ENCODE measurements at regions not wholly inside any gene's neighbourhood (a gene's known extent, or its start where the extent isn't known, plus 50 kb on each side); places are given as distances from the start of the nearest gene placed in this dataset.
A peak's percentile ranks its signal among the peaks of the same experiment; 100 is the strongest.
"Not testable (repeated sequence)": the region's sequence is repeated elsewhere in the genome, so short reads cannot be mapped to it uniquely, and the experiment has no call there.

- DNase-seq, result no peak
Observed at GRCh38 chr2:175872721-175873120, 129.3 kb downstream of the LNPK start.

- no peak for DNase-seq
Observed at GRCh38 chr2:175872005-175872348, 130.1 kb downstream of the LNPK start.

GRCh38 chr2:175871331-175872004, 130.6 kb downstream of the LNPK start:
- no peak for DNase-seq

GRCh38 chr2:175865716-175866115, 136.4 kb downstream of the LNPK start:
- no peak for DNase-seq

- DNase-seq, result no peak
Observed at GRCh38 chr2:175864137-175864850, 137.8 kb downstream of the LNPK start.

- no peak for DNase-seq
Observed at GRCh38 chr2:175861958-175862357, 140.1 kb downstream of the LNPK start.

- DNase-seq, result no peak
Observed at GRCh38 chr2:175855794-175856453, 146.1 kb downstream of the LNPK start.

- no peak for DNase-seq
Observed at GRCh38 chr2:175855236-175855635, 146.8 kb downstream of the LNPK start.

- no peak for DNase-seq
Observed at GRCh38 chr2:175854665-175855064, 147.4 kb downstream of the LNPK start.

- DNase-seq, result no peak
Observed at GRCh38 chr2:175854129-175854528, 147.9 kb downstream of the LNPK start.

GRCh38 chr2:175853616-175853890, 148.5 kb downstream of the LNPK start:
- no peak for DNase-seq

- no peak for DNase-seq
Observed at GRCh38 chr2:175852879-175853615, 149.0 kb downstream of the LNPK start.

GRCh38 chr2:175847128-175847527, 154.9 kb downstream of the LNPK start:
- DNase-seq, result no peak

GRCh38 chr2:175844169-175844568, 157.9 kb downstream of the LNPK start:
- no peak for DNase-seq

GRCh38 chr2:175843625-175844024, 158.4 kb downstream of the LNPK start:
- no peak for DNase-seq

- DNase-seq, result no peak
Observed at GRCh38 chr2:175842996-175843395, 159.1 kb downstream of the LNPK start.

- not testable (repeated sequence) for DNase-seq
Observed at GRCh38 chr2:175840765-175841164, 161.3 kb downstream of the LNPK start.

GRCh38 chr2:175840256-175840655, 161.8 kb downstream of the LNPK start:
- no peak for DNase-seq

- DNase-seq, result no peak
Observed at GRCh38 chr2:175838979-175839378, 163.1 kb downstream of the LNPK start.

- DNase-seq, result peak in 1 of 3 donors; percentile 1
Observed at GRCh38 chr2:175837046-175837445, 165.0 kb downstream of the LNPK start.

GRCh38 chr2:175836361-175836760, 165.7 kb downstream of the LNPK start:
- no peak for DNase-seq

- DNase-seq, result no peak
Observed at GRCh38 chr2:175834477-175834876, 167.6 kb downstream of the LNPK start.

- no peak for DNase-seq
Observed at GRCh38 chr2:175832866-175833265, 169.2 kb downstream of the LNPK start.

- no peak for DNase-seq
Observed at GRCh38 chr2:175829741-175830140, 172.3 kb downstream of the LNPK start.

Measured in suppressor macrophage treated with lipopolysaccharide for 1 hour (primary cell).